ENCODE measurements at regions not wholly inside any gene's neighbourhood (a gene's known extent, or its start where the extent isn't known, plus 50 kb on each side); places are given as distances from the start of the nearest gene placed in this dataset.
"Not testable (repeated sequence)": the region's sequence is repeated elsewhere in the genome, so short reads cannot be mapped to it uniquely, and the experiment has no call there.

- DNase-seq, result no peak
Observed at GRCh38 chr3:33957176-33957575, 158.7 kb downstream of the PDCD6IP start.

- no peak for DNase-seq
Observed at GRCh38 chr3:33958661-33959060, 160.2 kb downstream of the PDCD6IP start.

- no peak for DNase-seq
Observed at GRCh38 chr3:33962396-33962795, 164.0 kb downstream of the PDCD6IP start.

- DNase-seq, result not testable (repeated sequence)
Observed at GRCh38 chr3:33970180-33970579, 171.8 kb downstream of the PDCD6IP start.

- DNase-seq, result no peak
Observed at GRCh38 chr3:33971055-33971454, 172.6 kb downstream of the PDCD6IP start.

- no peak for DNase-seq
Observed at GRCh38 chr3:33975463-33975862, 177.0 kb downstream of the PDCD6IP start.

- no peak for DNase-seq
Observed at GRCh38 chr3:33977227-33977626, 178.8 kb downstream of the PDCD6IP start.

- no peak for DNase-seq
Observed at GRCh38 chr3:33980252-33980651, 181.8 kb downstream of the PDCD6IP start.

- no peak for DNase-seq
Observed at GRCh38 chr3:33982269-33982798, 183.9 kb downstream of the PDCD6IP start.

GRCh38 chr3:33982949-33983348 is 184.5 kb downstream of the PDCD6IP start:
- not testable (repeated sequence) for DNase-seq

GRCh38 chr3:33989229-33989628 is 190.8 kb downstream of the PDCD6IP start:
- DNase-seq, result no peak

- no peak for DNase-seq
Observed at GRCh38 chr3:33991673-33992072, 193.2 kb downstream of the PDCD6IP start.

- no peak for DNase-seq
Observed at GRCh38 chr3:33993631-33994030, 195.2 kb downstream of the PDCD6IP start.

GRCh38 chr3:33994568-33994967 is 196.1 kb downstream of the PDCD6IP start:
- DNase-seq, result no peak

GRCh38 chr3:34000301-34000700 is 201.9 kb downstream of the PDCD6IP start:
- DNase-seq, result no peak

- no peak for DNase-seq
Observed at GRCh38 chr3:34001022-34001421, 202.6 kb downstream of the PDCD6IP start.

- no peak for DNase-seq
Observed at GRCh38 chr3:34001990-34002389, 203.6 kb downstream of the PDCD6IP start.

GRCh38 chr3:34002569-34003100 is 204.2 kb downstream of the PDCD6IP start:
- no peak for DNase-seq

- DNase-seq, result no peak
Observed at GRCh38 chr3:34005886-34006285, 207.5 kb downstream of the PDCD6IP start.

- no peak for DNase-seq
Observed at GRCh38 chr3:34008191-34008590, 209.8 kb downstream of the PDCD6IP start.

- DNase-seq, result no peak
Observed at GRCh38 chr3:34008836-34009809, 210.7 kb downstream of the PDCD6IP start.

- DNase-seq, result no peak
Observed at GRCh38 chr3:34011171-34012101, 213.0 kb downstream of the PDCD6IP start.

GRCh38 chr3:34012102-34012461 is 213.7 kb downstream of the PDCD6IP start:
- DNase-seq, result no peak
